GM18907 (cell line): ENCODE measurements at regions not wholly inside any gene's neighbourhood (a gene's known extent, or its start where the extent isn't known, plus 50 kb on each side); places are given as distances from the start of the nearest gene placed in this dataset.

Experiments
- ATAC-seq: cut with Tn5 transposase; IDR thresholded peaks from one replicate; pipeline ENCODE4 v1.9.1; 2021; ENCODE audit warnings: mild to moderate bottlenecking, moderate library complexity; ENCODE audit not compliant: unreplicated experiment

- ATAC-seq = no peak
These were observed 236.8 kb downstream of the ACTL7B start for GRCh38 chr9:108618906-108619550.

GRCh38 chr9:108617676-108618075 is 238.1 kb downstream of the ACTL7B start:
- ATAC-seq = no peak

GRCh38 chr9:108615152-108615551 is 240.6 kb downstream of the ACTL7B start:
- ATAC-seq = no peak

- ATAC-seq = no peak
These were observed 243.3 kb downstream of the ACTL7B start for GRCh38 chr9:108612513-108612912.

GRCh38 chr9:108609897-108610253 is 245.9 kb downstream of the ACTL7B start:
- ATAC-seq = no peak

GRCh38 chr9:108609227-108609896 is 246.4 kb downstream of the ACTL7B start:
- no peak for ATAC-seq

- no peak for ATAC-seq
These were observed 248.2 kb downstream of the ACTL7B start for GRCh38 chr9:108607607-108608006.

GRCh38 chr9:108606401-108606800 is 249.4 kb downstream of the ACTL7B start:
- no peak for ATAC-seq

- no peak for ATAC-seq
These were observed 252.6 kb downstream of the ACTL7B start for GRCh38 chr9:108603141-108603540.

GRCh38 chr9:108600896-108601295 is 254.9 kb downstream of the ACTL7B start:
- no peak for ATAC-seq

- ATAC-seq = no peak
These were observed 256.2 kb downstream of the ACTL7B start for GRCh38 chr9:108599571-108599970.

- no peak for ATAC-seq
These were observed 264.7 kb downstream of the ACTL7B start for GRCh38 chr9:108591121-108591520.

GRCh38 chr9:108588246-108588645 is 267.5 kb downstream of the ACTL7B start:
- no peak for ATAC-seq

- no peak for ATAC-seq
These were observed 269.2 kb downstream of the ACTL7B start for GRCh38 chr9:108586471-108587139.

- ATAC-seq = no peak
These were observed 270.9 kb downstream of the ACTL7B start for GRCh38 chr9:108584860-108585259.

- ATAC-seq = no peak
These were observed 273.1 kb downstream of the ACTL7B start for GRCh38 chr9:108582726-108583125.

- ATAC-seq = no peak
These were observed 275.9 kb downstream of the ACTL7B start for GRCh38 chr9:108579757-108580439.

GRCh38 chr9:108575276-108575675 is 280.5 kb downstream of the ACTL7B start:
- ATAC-seq = no peak

GRCh38 chr9:108569624-108570023 is 286.2 kb downstream of the ACTL7B start:
- no peak for ATAC-seq

- no peak for ATAC-seq
These were observed 287.7 kb downstream of the ACTL7B start for GRCh38 chr9:108568093-108568492.

- no peak for ATAC-seq
These were observed 288.2 kb downstream of the ACTL7B start for GRCh38 chr9:108567571-108567970.
